BJ (cell line): ENCODE measurements at regions not wholly inside any gene's neighbourhood (a gene's known extent, or its start where the extent isn't known, plus 50 kb on each side); places are given as distances from the start of the nearest gene placed in this dataset.

Experiments
- CTCF ChIA-PET: fragments of 350-600 bp; formaldehyde crosslinking; extraction: SDS; loops from one replicate; lab custom pipeline; 2021; ENCODE audit warnings: antibody characterized with exemption, inconsistent platforms; lab: Yijun Ruan, JAX
- POLR2A ChIA-PET: fragments of 300-600 bp; sonication (Branson Sonifier 250); formaldehyde crosslinking; extraction: SDS; loops from one replicate; lab custom pipeline; 2021; ENCODE audit warnings: antibody characterized with exemption; lab: Charles Lee
- DNase-seq: peaks from one replicate; pipeline ENCODE4 v3.0.0-alpha.2; 2011; ENCODE audit warnings: low read depth
- H3K27me3 ChIP-seq: 2 replicates; pipeline ENCODE4 v1.6.0; 2011; ENCODE audit warnings: low read length; ENCODE audit not compliant: control insufficient read depth, insufficient read depth
- H3K36me3 ChIP-seq: 2 replicates; pipeline ENCODE4 v1.5.1; 2011; ENCODE audit warnings: low read length; ENCODE audit not compliant: control insufficient read depth, insufficient read depth
- H3K4me3 ChIP-seq: 2 replicates; pipeline ENCODE4 v1.5.1; 2011; ENCODE audit warnings: low read depth, mild to moderate bottlenecking, control low read depth, low read length
- TF ChIP-seq, protein P1 (sequence below): IDR thresholded peaks from 2 replicates; pipeline ENCODE4 v1.5.1; 2011; ENCODE audit warnings: low read depth, mild to moderate bottlenecking, control low read depth, inconsistent platforms, low read length, moderate library complexity; ENCODE audit not compliant: insufficient read depth

DNA sequence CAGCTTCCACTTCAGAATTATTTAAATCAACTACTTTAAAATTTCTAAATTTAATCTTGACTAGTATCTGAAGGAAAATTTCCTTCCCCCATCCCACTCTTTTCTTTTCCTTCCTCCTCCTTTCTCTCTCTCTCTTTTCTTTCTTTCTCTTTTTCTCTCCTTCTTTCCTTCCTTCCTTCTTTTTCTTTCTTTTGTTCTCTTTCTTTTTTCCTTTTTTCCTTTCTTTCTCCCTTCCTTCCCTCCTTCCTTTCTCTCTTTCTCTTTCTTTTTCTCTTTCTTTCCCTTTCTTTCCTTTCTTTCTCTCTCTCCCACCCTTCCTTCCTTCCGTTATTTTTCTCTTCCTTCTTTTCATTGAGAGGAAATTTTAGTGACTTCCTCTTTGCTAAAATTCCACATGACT, 132.0 kb upstream of the CDH19 start:
- H3K36me3 ChIP-seq = no peaks in the 10 kb centered on the region
- ChIA-PET POLR2A (no interaction called here), CTCF (no interaction called here)
- DNase-seq = no peak
- no peak overlapping the region for H3K4me3 ChIP-seq
- TF ChIP-seq, protein P1, sequence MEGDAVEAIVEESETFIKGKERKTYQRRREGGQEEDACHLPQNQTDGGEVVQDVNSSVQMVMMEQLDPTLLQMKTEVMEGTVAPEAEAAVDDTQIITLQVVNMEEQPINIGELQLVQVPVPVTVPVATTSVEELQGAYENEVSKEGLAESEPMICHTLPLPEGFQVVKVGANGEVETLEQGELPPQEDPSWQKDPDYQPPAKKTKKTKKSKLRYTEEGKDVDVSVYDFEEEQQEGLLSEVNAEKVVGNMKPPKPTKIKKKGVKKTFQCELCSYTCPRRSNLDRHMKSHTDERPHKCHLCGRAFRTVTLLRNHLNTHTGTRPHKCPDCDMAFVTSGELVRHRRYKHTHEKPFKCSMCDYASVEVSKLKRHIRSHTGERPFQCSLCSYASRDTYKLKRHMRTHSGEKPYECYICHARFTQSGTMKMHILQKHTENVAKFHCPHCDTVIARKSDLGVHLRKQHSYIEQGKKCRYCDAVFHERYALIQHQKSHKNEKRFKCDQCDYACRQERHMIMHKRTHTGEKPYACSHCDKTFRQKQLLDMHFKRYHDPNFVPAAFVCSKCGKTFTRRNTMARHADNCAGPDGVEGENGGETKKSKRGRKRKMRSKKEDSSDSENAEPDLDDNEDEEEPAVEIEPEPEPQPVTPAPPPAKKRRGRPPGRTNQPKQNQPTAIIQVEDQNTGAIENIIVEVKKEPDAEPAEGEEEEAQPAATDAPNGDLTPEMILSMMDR = no peak
- H3K27me3 ChIP-seq = no peaks in the 10 kb centered on the region

DNA sequence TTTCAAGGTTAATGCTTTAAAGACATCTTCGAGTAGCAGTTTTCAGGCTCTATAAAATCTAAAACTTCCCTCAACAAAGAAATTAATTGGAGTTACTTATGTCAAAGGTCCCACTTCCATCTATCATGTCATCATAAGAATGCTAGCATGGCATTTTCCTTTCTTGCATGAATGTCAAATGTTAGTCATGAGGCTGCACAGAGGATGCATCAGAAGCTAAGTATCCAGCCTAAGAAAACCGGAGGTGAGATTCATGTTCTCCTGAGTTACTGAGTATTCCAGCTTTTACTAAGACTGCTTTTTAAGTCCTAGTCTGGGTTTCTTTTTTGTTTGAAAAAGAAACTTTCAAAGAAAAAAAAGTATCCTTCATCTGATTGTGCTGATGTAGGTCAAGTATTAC, 130.6 kb upstream of the CDH19 start:
- TF ChIP-seq, protein P1 = no peak
- no peak for DNase-seq
- no peaks in the 10 kb centered on the region for H3K27me3 ChIP-seq
- no peaks in the 10 kb centered on the region for H3K36me3 ChIP-seq
- H3K4me3 ChIP-seq = no peak overlapping the region
- CTCF ChIA-PET = no interaction called here
- POLR2A ChIA-PET = no interaction called here

DNA sequence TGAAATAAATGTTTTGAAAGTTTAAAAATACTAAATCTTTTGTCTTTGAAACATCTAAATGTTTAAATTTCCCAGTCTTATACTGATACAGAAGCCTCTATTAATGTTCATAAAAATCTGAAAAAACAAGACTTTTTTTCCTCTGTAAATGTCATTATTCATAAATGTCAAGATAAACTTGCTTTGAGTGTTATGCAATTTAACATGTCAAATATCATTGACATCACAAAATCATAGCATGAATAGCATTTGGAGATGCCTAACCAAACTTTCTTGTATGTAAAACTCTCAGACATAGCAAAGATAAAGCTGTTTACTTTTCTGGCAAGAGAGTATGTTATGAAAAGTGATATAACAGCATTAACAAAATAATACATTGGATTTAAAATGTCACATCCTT, 128.0 kb upstream of the CDH19 start:
- ChIA-PET CTCF (no interaction called here), POLR2A (no interaction called here)
- TF ChIP-seq, protein P1 = no peak
- H3K36me3 ChIP-seq = no peaks in the 10 kb centered on the region
- no peak for DNase-seq
- H3K4me3 ChIP-seq = no peak overlapping the region
- H3K27me3 ChIP-seq = no peaks in the 10 kb centered on the region

DNA sequence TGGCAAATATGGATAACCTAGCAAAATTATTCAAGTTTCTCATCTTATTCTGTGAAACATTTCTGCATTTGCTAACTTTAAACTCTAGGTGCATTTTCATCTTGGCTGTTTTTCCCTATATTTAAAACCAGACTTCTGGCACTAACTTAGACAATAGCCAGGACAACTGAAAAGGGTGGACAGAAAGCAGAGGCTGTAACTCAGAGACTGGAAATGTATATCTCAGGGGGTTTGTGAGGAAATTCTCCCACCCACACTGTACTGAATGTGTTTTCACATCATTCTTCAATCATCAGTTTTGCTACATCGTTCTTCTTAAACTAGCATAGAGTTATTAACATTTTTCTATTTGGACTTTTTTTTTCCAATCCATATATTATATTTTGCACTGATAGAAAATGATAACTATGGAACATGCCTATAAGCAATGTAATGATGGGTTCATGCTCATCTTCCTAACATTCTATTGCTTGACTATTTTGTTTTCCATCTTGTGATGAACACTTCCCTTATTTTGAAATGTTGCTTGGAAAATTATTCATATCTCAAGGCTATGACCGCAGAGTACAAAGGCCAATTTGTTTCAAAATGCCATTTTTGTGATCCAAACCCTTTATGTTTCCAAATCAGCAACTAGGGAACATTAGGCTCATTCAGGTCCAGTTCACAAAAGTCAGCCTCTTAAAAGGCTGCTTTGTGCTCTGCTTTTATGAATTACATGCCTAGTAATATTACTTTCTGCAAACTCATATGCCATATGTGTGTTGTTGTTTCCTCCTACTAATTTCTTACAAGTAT, 125.8 kb upstream of the CDH19 start:
- POLR2A ChIA-PET = no interaction called here
- no peaks in the 10 kb centered on the region for H3K27me3 ChIP-seq
- CTCF ChIA-PET = no interaction called here
- no peak overlapping the region for H3K4me3 ChIP-seq
- DNase-seq = no peak
- TF ChIP-seq, protein P1 = no peak
- no peaks in the 10 kb centered on the region for H3K36me3 ChIP-seq

DNA sequence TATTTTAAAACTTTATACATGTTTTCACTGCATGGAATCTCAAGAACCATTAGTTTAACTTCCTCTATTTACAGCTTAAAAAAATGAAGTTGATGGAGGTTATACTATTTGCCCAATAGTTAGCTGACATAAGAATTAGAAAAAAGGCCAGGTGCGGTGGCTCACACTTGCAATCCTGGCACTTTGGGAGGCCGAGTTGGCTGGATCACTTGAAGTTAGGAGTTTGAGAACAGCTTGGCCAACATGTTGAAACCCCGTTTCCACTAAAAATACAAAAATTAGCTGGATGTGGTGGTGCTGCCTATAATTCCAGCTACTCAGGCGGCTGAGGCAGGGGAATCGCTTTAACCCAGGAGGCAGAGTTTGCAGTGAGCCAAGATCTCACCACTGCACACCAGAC, 125.1 kb upstream of the CDH19 start:
- ChIA-PET CTCF (no interaction called here), POLR2A (no interaction called here)
- H3K4me3 ChIP-seq = no peak overlapping the region
- no peaks in the 10 kb centered on the region for H3K27me3 ChIP-seq
- TF ChIP-seq, protein P1 = no peak
- DNase-seq = no peak
- H3K36me3 ChIP-seq = no peaks in the 10 kb centered on the region
